Osteoblast (primary cell): ENCODE measurements at regions not wholly inside any gene's neighbourhood (a gene's known extent, or its start where the extent isn't known, plus 50 kb on each side); places are given as distances from the start of the nearest gene placed in this dataset.

Experiments
- DNase-seq: peaks from one replicate; pipeline ENCODE4 v3.0.0; 2011; ENCODE audit warnings: low spot score, mixed read lengths; ENCODE audit not compliant: insufficient read length; ENCODE audit errors: missing footprints
- H2AFZ ChIP-seq: 2 replicates; pipeline ENCODE4 v1.6.0; 2011; ENCODE audit warnings: mild to moderate bottlenecking, low read length
- H3K27ac ChIP-seq: 2 replicates; pipeline ENCODE4 v1.5.1; 2011; ENCODE audit warnings: mild to moderate bottlenecking, low read depth, low read length, moderate library complexity
- H3K27me3 ChIP-seq: 2 replicates; pipeline ENCODE4 v1.6.0; 2012; ENCODE audit warnings: mild to moderate bottlenecking, control low read depth, inconsistent platforms, low read length, moderate library complexity; ENCODE audit not compliant: insufficient read depth
- H3K36me3 ChIP-seq: 2 replicates; pipeline ENCODE4 v1.5.1; 2011; ENCODE audit warnings: mild to moderate bottlenecking, low read length, control low read depth, moderate library complexity; ENCODE audit not compliant: insufficient read depth
- H3K4me1 ChIP-seq: 2 replicates; pipeline ENCODE4 v1.5.1; 2011; ENCODE audit warnings: mild to moderate bottlenecking, low read length, control low read depth, moderate library complexity; ENCODE audit not compliant: insufficient read depth
- H3K4me2 ChIP-seq: 2 replicates; pipeline ENCODE4 v1.6.0; 2011; ENCODE audit warnings: mild to moderate bottlenecking, low read length; ENCODE audit not compliant: insufficient read depth
- H3K4me3 ChIP-seq: fragments of 200-600 bp; sonication (generic); 3 replicates; pipeline ENCODE4 v1.5.1; 2012; ENCODE audit warnings: mild to moderate bottlenecking, low read length, inconsistent platforms; ENCODE audit not compliant: insufficient read depth
- H3K79me2 ChIP-seq: 2 replicates; pipeline ENCODE4 v1.6.0; 2012; ENCODE audit warnings: mild to moderate bottlenecking, low read length, control low read depth, inconsistent platforms; ENCODE audit not compliant: insufficient read depth
- H3K9me3 ChIP-seq: 2 replicates; pipeline ENCODE4 v1.5.1; 2011; ENCODE audit warnings: low read depth, low read length, control low read depth
- H4K20me1 ChIP-seq: 2 replicates; pipeline ENCODE4 v1.6.0; 2012; ENCODE audit warnings: mild to moderate bottlenecking, low read length, control low read depth; ENCODE audit not compliant: insufficient read depth
- CTCF ChIP-seq: IDR thresholded peaks from 2 replicates; pipeline ENCODE4 v1.5.1; 2011; ENCODE audit warnings: mild to moderate bottlenecking, low read depth, low read length, moderate library complexity; ENCODE audit errors: extremely low read depth

GRCh38 chr4:33453436-33453835, 2733.3 kb downstream of the PCDH7 start:
- no peak overlapping the region for H3K4me2 ChIP-seq
- H2AFZ ChIP-seq, result no peak overlapping the region
- no peaks in the 10 kb centered on the region for H3K79me2 ChIP-seq
- H3K4me3 ChIP-seq, result no peak overlapping the region
- DNase-seq, result no peak
- H3K4me1 ChIP-seq, result no peaks in the 10 kb centered on the region
- H3K27me3 ChIP-seq, result no peaks in the 10 kb centered on the region
- no peak for TF ChIP-seq CTCF
- no peak overlapping the region for H3K27ac ChIP-seq
- H3K9me3 ChIP-seq, result no peaks in the 10 kb centered on the region
- H3K36me3 ChIP-seq, result no peaks in the 10 kb centered on the region
- H4K20me1 ChIP-seq, result no peaks in the 10 kb centered on the region

DNA sequence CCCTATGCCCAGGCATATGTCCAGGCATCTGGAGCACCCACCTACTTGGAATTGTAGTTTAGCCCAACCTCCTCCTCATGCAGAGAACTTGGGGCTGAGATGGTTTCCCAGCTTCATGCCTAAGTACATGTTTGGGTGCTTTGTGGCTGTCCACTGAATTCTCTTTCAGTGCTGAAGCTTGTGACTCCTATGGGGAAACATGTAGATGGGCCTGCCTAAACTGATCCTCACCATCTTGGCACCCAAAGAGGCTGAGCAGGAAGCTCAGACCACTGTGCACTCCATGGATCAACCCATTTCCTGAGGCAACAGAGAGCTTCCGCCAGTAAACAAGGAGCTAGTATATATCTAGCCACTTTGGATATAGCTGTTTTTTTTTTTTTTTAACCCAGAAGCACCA, 2733.7 kb downstream of the PCDH7 start:
- no peaks in the 10 kb centered on the region for H3K27me3 ChIP-seq
- no peak overlapping the region for H2AFZ ChIP-seq
- no peaks in the 10 kb centered on the region for H3K9me3 ChIP-seq
- no peaks in the 10 kb centered on the region for H3K4me1 ChIP-seq
- no peak overlapping the region for H3K27ac ChIP-seq
- H4K20me1 ChIP-seq, result no peaks in the 10 kb centered on the region
- H3K4me2 ChIP-seq, result no peak overlapping the region
- no peak overlapping the region for H3K4me3 ChIP-seq
- no peak for TF ChIP-seq CTCF
- no peak for DNase-seq
- H3K79me2 ChIP-seq, result no peaks in the 10 kb centered on the region
- no peaks in the 10 kb centered on the region for H3K36me3 ChIP-seq

DNA sequence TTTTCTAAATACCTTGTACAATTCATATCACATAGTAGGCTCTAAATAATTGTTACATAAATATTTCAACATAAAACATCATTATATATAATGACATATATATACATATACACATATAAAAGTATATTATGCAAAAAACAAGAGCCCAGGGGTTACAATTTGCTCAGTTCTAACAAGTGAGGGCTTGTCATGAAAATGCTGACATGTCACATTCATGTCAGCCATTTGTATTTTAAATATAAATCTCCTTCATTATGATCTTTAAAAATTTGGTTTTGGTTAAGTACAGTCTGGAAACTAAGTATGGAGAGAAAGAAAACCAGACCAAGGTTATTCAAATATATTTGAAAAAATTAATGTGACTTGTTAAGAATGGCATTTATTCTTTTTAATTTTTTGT, 2745.4 kb downstream of the PCDH7 start:
- Histone ChIP-seq H3K9me3 (no peaks in the 10 kb centered on the region), H3K4me1 (no peaks in the 10 kb centered on the region), H3K4me2 (no peak overlapping the region), H3K79me2 (no peaks in the 10 kb centered on the region), H3K36me3 (no peaks in the 10 kb centered on the region), H3K4me3 (no peak overlapping the region), H3K27ac (no peak overlapping the region), H4K20me1 (no peaks in the 10 kb centered on the region), H2AFZ (no peak overlapping the region), H3K27me3 (no peaks in the 10 kb centered on the region)
- no peak for TF ChIP-seq CTCF
- DNase-seq, result no peak

GRCh38 chr4:33467291-33467690, 2747.1 kb downstream of the PCDH7 start:
- no peak for TF ChIP-seq CTCF
- H3K36me3 ChIP-seq, result no peaks in the 10 kb centered on the region
- no peaks in the 10 kb centered on the region for H3K27me3 ChIP-seq
- H3K27ac ChIP-seq, result no peak overlapping the region
- H3K79me2 ChIP-seq, result no peaks in the 10 kb centered on the region
- no peak overlapping the region for H3K4me2 ChIP-seq
- H3K9me3 ChIP-seq, result peaks cover 5% of the 10 kb centered on the region
- no peak for DNase-seq
- H4K20me1 ChIP-seq, result no peaks in the 10 kb centered on the region
- no peaks in the 10 kb centered on the region for H3K4me1 ChIP-seq
- no peak overlapping the region for H3K4me3 ChIP-seq
- no peak overlapping the region for H2AFZ ChIP-seq
